GM12878 (cell line): ENCODE measurements at regions not wholly inside any gene's neighbourhood (a gene's known extent, or its start where the extent isn't known, plus 50 kb on each side); places are given as distances from the start of the nearest gene placed in this dataset.

Source experiments
- ATAC-seq: fragments of 200-7000 bp; cut with Tn5 transposase; 3 replicates; pipeline ENCODE4 v1.9.1; 2020; ENCODE audit warnings: mild to moderate bottlenecking, moderate library complexity
- BruUV-seq: library from RNA; stranded (reverse); fragments of 400-500 nt; replicated peaks from 2 replicates; lab custom pipeline; 2021; lab: Mats Ljungman, UMichigan
- CTCF ChIA-PET: fragments of 300-600 bp; sonication (Branson Sonifier 250); formaldehyde crosslinking; extraction: SDS; loops from one replicate; lab custom pipeline; 2021; ENCODE audit warnings: inconsistent platforms; lab: Yijun Ruan, JAX
- POLR2A ChIA-PET: fragments of 350-600 bp; formaldehyde crosslinking; extraction: SDS; loops from one replicate; lab custom pipeline; 2021; ENCODE audit warnings: inconsistent platforms; lab: Charles Lee
- RAD21 ChIA-PET: fragments of 300-600 bp; sonication (Branson Sonifier 250); formaldehyde crosslinking; loops from one replicate; lab custom pipeline; 2023; ENCODE audit warnings: antibody characterized with exemption; ENCODE audit not compliant: unreplicated experiment; lab: Charles Lee
- SMC1A ChIA-PET: fragments of 300-600 bp; sonication (Branson Sonifier 250); formaldehyde crosslinking; loops from one replicate; lab custom pipeline; 2023; ENCODE audit not compliant: unreplicated experiment, uncharacterized antibody; lab: Charles Lee
- DNase-seq: peaks from one replicate; pipeline ENCODE4 v3.0.0-alpha.2; 2011; ENCODE audit warnings: low read depth, low spot score
- FAIRE-seq: peaks from 3 replicates; lab custom pipeline; 2011; peaks lifted over from hg19 to GRCh38; lab: Jason Lieb, UNC
- H2AFZ ChIP-seq: 2 replicates; pipeline ENCODE4 v1.6.0; 2011; ENCODE audit warnings: low read depth, low read length, control low read depth; ENCODE audit not compliant: control insufficient read depth
- H3K27ac ChIP-seq: 2 replicates; pipeline ENCODE4 v1.5.1; 2011; ENCODE audit warnings: control low read depth; ENCODE audit not compliant: control insufficient read depth, insufficient read depth
- H3K27me3 ChIP-seq, 2 experiments: replicated peaks in 1 of 2; 2 replicates each; pipeline versions ENCODE4 v1.6.0 to v1.6.1; 2011; ENCODE audit warnings: low read length in 1 of 2; ENCODE audit not compliant: control insufficient read depth in 2 of 2, insufficient read depth in 2 of 2
- H3K36me3 ChIP-seq, 2 experiments: 2 replicates each; pipeline ENCODE4 v1.5.1; 2011; ENCODE audit warnings: low read length in 1 of 2; ENCODE audit not compliant: control insufficient read depth in 2 of 2, insufficient read depth in 2 of 2
- H3K4me1 ChIP-seq: 2 replicates; pipeline ENCODE4 v1.6.1; 2011; ENCODE audit warnings: mild to moderate bottlenecking, low read length, moderate library complexity, mixed read lengths; ENCODE audit not compliant: control insufficient read depth, insufficient read depth
- H3K4me2 ChIP-seq: 2 replicates; pipeline ENCODE4 v1.6.0; 2011; ENCODE audit warnings: control low read depth; ENCODE audit not compliant: control insufficient read depth, insufficient read depth
- H3K4me3 ChIP-seq: fragments of 200-600 bp; sonication (generic); 2 replicates; pipeline ENCODE4 v1.5.1; 2016
- H3K79me2 ChIP-seq: 2 replicates; pipeline ENCODE4 v1.6.0; 2011; ENCODE audit warnings: low read length; ENCODE audit not compliant: control insufficient read depth, insufficient read depth
- H3K9ac ChIP-seq: 2 replicates; pipeline ENCODE4 v1.8.0; 2011; ENCODE audit warnings: low read length, control low read depth, mixed read lengths; ENCODE audit not compliant: control insufficient read depth, insufficient read depth
- H3K9me3 ChIP-seq: replicated peaks from 3 replicates; pipeline ENCODE4 v1.5.1; 2011; ENCODE audit warnings: mild to moderate bottlenecking, low read length; ENCODE audit not compliant: control insufficient read depth, insufficient read depth
- H4K20me1 ChIP-seq: 2 replicates; pipeline ENCODE4 v1.6.0; 2011; ENCODE audit not compliant: control insufficient read depth, insufficient read depth
- BHLHE40 ChIP-seq, 2 experiments: fragments of 450-650 bp in 1 of 2; IDR thresholded peaks; 2 replicates each; pipeline ENCODE4 v1.6.1; 2011 to 2017; ENCODE audit warnings: low read depth in 2 of 2, borderline replicate concordance in 1 of 2, improper control_type of control experiment in 1 of 2, low read length in 1 of 2, mild to moderate bottlenecking in 1 of 2
- MEF2A ChIP-seq: IDR thresholded peaks from 2 replicates; pipeline ENCODE4 v1.6.1; 2011; ENCODE audit warnings: low read depth, mild to moderate bottlenecking, low read length, moderate library complexity; ENCODE audit not compliant: insufficient read depth
- PAX5 ChIP-seq: IDR thresholded peaks from 2 replicates; pipeline ENCODE4 v1.6.1; 2011; ENCODE audit warnings: low read depth, low read length, borderline replicate concordance
- POU2F2 ChIP-seq: IDR thresholded peaks from 3 replicates; pipeline ENCODE4 v1.6.1; 2011; ENCODE audit warnings: low read depth, mild to moderate bottlenecking, low read length, borderline replicate concordance
- SP1 ChIP-seq: IDR thresholded peaks from one replicate; pipeline ENCODE4 v1.6.1; 2011; ENCODE audit warnings: low read depth, low read length
- USF2 ChIP-seq: IDR thresholded peaks from 2 replicates; pipeline ENCODE4 v1.6.1; 2011; ENCODE audit warnings: low read depth, low read length, improper control_type of control experiment, borderline replicate concordance
- ZNF687 ChIP-seq: fragments of 450-650 bp; IDR thresholded peaks from 2 replicates; pipeline ENCODE4 v1.6.1; 2017; ENCODE audit warnings: mild to moderate bottlenecking, moderate library complexity
- in situ Hi-C: fragments of 300-500 bp; cut with MboI; formaldehyde crosslinking; loops from 9 replicates; pipeline ENCODE4 v1.14.3; 2018; ENCODE audit warnings: mixed read lengths
- intact Hi-C: fragments of 100-400 bp; cut with micrococcal nuclease; formaldehyde crosslinking; loops from one replicate; pipeline ENCODE4 v1.14.2; 2022; ENCODE audit not compliant: unreplicated experiment

GRCh38 chr18:61108706-61109105 lies 224.5 kb upstream of the CDH20 start:
- TF ChIP-seq BHLHE40 (IDR thresholded peaks at IDR 0.05; ENCODE audit: borderline replicate concordance in 1 of 2, low read depth in 2 of 2, low read length in 1 of 2) (no peak), SP1 (no peak), PAX5 (no peak), ZNF687 (no peak), POU2F2 (no peak), MEF2A (no peak), USF2 (no peak)
- RAD21 ChIA-PET, result no interaction called here
- no peak for DNase-seq
- CTCF ChIA-PET, result interaction anchor here (1.0 kb wide), 1 partner anchor 213 kb away, joined by 3 read pairs; no protein-coding TSS in a partner anchor
- Histone ChIP-seq H3K9ac (no peak overlapping the region), H3K27me3 (no peaks in the 10 kb centered on the region), H3K27ac (no peak overlapping the region), H3K36me3 (no peaks in the 10 kb centered on the region), H3K4me2 (no peak overlapping the region), H3K79me2 (no peaks in the 10 kb centered on the region), H2AFZ (no peak overlapping the region), H4K20me1 (no peaks in the 10 kb centered on the region), H3K4me3 (no peak overlapping the region), H3K4me1 (no peaks in the 10 kb centered on the region), H3K9me3 (no peaks in the 10 kb centered on the region)
- intact Hi-C loops (no loop called here), in situ Hi-C loops (no loop called here)
- no peak for ATAC-seq
- no TSS peak for BruUV-seq
- no peak for FAIRE-seq
- POLR2A ChIA-PET, result no interaction called here
- SMC1A ChIA-PET, result interaction anchor here (0.7 to 1.2 kb wide), 2 partner anchors 9 to 23 kb away, joined by 3 to 4 read pairs; no protein-coding TSS in a partner anchor
